AG10803 (cell line): ENCODE measurements at regions not wholly inside any gene's neighbourhood (a gene's known extent, or its start where the extent isn't known, plus 50 kb on each side); places are given as distances from the start of the nearest gene placed in this dataset.

Experiments used
- DNase-seq: peaks from one replicate; pipeline ENCODE4 v3.0.0; 2010; ENCODE audit warnings: low read depth
- H3K4me3 ChIP-seq: 2 replicates; pipeline ENCODE4 v1.5.1; 2011; ENCODE audit warnings: mild to moderate bottlenecking, low read length, control low read depth
- TF ChIP-seq, protein P1 (sequence below): conservative IDR thresholded peaks from 2 replicates; pipeline ENCODE4 v1.5.1; 2011; ENCODE audit warnings: mild to moderate bottlenecking, low read length, control low read depth, inconsistent platforms

DNA sequence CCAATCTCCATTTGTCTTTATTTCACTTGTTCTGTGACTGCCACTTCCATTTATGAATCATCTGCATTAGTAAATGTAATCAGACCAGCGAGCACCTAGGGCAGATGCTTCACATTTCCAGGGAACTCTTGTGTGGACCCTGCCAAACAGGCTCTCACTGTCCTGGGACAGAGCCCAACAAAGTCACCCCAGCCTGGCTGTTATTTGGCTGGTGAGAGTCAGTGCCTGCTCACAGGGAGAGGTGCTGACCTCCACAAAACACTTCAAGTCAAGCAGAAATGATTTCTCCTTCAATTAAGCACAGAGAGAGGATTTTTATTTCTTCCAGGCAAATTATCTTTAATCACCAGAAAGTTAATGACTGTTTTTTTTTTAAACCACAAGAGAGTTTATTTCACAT lies 568.0 kb downstream of the MTRR start:
- TF ChIP-seq, protein P1, sequence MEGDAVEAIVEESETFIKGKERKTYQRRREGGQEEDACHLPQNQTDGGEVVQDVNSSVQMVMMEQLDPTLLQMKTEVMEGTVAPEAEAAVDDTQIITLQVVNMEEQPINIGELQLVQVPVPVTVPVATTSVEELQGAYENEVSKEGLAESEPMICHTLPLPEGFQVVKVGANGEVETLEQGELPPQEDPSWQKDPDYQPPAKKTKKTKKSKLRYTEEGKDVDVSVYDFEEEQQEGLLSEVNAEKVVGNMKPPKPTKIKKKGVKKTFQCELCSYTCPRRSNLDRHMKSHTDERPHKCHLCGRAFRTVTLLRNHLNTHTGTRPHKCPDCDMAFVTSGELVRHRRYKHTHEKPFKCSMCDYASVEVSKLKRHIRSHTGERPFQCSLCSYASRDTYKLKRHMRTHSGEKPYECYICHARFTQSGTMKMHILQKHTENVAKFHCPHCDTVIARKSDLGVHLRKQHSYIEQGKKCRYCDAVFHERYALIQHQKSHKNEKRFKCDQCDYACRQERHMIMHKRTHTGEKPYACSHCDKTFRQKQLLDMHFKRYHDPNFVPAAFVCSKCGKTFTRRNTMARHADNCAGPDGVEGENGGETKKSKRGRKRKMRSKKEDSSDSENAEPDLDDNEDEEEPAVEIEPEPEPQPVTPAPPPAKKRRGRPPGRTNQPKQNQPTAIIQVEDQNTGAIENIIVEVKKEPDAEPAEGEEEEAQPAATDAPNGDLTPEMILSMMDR = no peak
- DNase-seq = no peak
- no peak overlapping the region for H3K4me3 ChIP-seq

DNA sequence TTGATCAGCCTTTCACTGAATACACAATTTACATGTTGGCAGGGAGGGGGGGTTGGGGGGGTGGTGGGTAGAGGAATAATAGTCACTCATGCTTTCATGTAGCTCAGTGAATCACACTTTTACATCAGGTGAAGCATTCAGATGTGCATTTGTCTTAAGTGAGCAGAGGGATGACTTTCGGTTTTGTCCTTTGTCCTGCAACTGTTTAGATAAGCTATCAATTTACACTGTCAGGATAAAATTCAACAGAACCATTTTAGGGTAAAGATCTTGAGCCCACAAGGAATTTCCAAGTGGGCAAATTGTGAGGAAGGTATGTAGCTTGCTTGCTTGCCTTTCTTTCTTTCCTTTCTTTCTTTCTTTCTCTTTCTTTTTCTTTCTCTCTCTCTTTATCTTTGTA lies 576.2 kb downstream of the MTRR start:
- TF ChIP-seq, protein P1 = no peak
- DNase-seq = no peak
- H3K4me3 ChIP-seq = no peak overlapping the region

DNA sequence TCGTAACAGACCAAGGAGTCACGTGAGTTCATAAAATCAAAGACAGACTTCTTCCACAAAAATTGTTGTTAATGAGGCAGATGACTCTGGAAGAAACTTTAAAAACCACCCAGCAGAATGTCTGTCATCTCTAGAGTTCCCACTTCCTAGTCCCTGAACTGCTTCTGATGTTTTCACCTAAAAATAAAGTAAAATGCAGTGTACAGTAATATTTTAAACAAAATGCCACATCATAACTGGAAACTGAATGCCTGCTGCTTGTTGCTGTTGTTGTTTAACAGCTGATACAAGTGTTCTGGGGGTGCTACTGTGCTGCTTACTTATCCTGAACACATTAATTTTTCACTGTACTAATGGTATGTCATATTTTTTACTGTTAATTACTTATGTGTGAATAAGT lies 577.2 kb downstream of the MTRR start:
- no peak overlapping the region for H3K4me3 ChIP-seq
- TF ChIP-seq, protein P1 = no peak
- no peak for DNase-seq

DNA sequence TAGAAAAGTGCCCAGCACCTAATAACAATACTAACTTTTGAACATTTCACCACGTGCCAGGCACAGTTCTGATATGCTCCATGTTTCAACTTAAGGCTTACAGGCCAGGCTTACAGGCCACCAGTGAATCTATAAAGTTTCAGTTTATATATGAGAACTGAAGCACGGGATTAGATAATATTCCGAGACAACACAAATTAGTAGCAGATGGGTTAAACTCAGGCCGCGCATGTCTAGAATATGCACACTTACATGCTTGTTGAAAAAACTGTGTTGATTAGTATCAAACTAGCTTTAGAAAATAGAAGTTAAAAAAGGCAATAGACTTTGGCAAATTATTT lies 587.9 kb downstream of the MTRR start:
- DNase-seq = peak; percentile 61
- peak overlapping the region; percentile 44 for H3K4me3 ChIP-seq
- TF ChIP-seq, protein P1 = no peak

DNA sequence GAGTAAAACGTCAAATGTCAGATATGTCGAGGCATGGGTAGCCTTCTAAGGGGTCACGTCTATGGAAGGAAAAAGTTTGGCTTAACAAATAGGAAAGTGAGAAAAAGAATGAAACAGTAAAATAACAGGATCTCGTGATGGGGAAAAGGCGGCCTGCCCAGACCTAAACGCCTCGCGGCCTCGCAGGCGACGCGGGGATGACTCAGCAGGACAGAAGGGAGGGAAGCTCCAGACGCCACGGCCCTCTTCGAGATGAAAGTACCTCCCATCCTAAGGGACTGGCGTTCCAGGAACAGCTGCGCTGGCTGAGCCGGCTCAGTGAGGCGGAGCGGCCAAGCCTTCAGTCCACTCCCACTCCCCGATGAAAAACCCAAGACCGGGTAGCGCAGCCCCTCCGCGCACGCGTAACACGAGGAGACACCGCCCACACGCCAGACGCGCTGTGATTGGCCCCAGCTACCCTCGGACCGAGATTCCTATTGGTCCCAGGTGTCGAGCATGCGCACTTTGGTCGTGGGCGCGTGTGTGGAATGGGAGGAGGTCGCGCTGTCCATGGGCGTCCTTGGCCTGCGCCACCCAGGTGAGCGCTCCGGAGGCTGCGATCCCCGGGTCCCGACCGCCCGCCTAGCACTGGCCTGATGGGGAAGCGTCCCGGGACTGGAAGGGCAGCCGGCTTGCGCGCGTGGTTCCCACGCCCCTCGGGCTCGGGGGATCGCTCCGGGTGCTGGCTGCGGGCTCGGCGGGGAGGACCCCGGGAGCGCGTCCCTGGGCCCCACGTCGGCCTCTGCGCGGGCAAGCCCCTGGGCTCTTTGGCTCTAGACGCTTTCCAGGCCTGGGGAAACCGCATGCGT lies 588.5 kb downstream of the MTRR start:
- DNase-seq = peak; percentile 99
- peak overlapping the region; percentile 77 for H3K4me3 ChIP-seq
- TF ChIP-seq, protein P1 = no peak

DNA sequence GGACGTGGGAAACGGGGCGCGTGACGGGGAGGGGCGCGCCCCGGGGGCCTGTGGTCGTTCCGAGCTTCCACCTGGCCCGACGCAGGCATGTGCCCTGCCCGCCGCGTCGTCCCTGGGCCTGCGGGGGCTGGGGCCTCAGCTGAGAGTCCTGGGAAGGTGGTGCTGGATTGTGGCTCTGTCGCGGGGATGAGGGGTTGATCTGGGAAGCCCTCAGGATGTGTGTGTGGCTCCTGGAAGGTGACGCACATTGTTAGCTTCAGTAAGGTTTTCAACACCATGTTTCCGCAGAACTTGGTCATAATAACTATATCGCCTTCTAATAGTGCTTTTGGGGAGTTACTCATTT lies 589.1 kb downstream of the MTRR start:
- TF ChIP-seq, protein P1 = no peak
- peak overlapping the region; percentile 77 for H3K4me3 ChIP-seq
- peak; percentile 27 for DNase-seq

DNA sequence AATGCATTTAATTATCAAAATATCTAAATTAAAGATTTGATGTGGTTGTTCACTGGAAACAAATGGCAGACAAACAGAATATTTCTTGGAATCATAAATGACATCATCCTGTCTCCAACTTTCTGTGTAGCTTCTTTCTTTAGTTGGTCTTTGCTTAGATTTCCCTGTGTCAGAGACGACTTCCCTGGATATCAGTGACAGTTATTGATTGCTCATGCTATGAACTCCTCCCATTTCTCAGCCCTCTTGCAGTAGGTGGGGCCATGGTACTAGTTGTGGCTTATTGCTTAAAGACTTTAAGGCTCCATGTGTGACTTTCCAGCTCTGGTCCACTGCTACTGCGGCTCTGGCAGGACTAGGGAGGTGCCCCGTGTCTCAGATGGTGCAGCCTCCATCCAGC lies 592.6 kb downstream of the MTRR start:
- TF ChIP-seq, protein P1 = no peak
- DNase-seq = no peak
- no peak overlapping the region for H3K4me3 ChIP-seq
